ENCODE measurements at regions not wholly inside any gene's neighbourhood (a gene's known extent, or its start where the extent isn't known, plus 50 kb on each side); places are given as distances from the start of the nearest gene placed in this dataset.

DNA sequence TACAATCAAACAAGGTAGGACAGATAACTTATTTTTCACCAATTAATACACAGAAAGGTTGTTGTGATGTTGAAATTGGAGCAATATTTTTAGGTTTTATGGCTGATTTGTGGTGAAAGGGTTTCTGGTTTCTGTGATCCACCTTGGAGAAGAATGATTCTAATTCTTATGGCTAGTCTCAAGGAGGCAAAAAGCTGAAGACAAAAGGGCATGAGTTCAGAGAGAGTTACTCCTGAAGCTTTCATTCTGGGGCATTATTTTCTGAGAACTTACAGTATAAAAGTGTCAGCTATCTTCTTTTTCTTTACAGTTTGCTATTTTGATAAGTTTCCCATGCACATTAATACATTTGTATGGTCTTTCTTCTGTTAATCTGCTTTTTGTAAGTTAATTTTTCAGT, 372.4 kb upstream of the CCDC179 start:
- DNase-seq (ENCODE audit: low read depth) (no peak), FAIRE-seq (no peak)
- TF ChIP-seq, protein P1, sequence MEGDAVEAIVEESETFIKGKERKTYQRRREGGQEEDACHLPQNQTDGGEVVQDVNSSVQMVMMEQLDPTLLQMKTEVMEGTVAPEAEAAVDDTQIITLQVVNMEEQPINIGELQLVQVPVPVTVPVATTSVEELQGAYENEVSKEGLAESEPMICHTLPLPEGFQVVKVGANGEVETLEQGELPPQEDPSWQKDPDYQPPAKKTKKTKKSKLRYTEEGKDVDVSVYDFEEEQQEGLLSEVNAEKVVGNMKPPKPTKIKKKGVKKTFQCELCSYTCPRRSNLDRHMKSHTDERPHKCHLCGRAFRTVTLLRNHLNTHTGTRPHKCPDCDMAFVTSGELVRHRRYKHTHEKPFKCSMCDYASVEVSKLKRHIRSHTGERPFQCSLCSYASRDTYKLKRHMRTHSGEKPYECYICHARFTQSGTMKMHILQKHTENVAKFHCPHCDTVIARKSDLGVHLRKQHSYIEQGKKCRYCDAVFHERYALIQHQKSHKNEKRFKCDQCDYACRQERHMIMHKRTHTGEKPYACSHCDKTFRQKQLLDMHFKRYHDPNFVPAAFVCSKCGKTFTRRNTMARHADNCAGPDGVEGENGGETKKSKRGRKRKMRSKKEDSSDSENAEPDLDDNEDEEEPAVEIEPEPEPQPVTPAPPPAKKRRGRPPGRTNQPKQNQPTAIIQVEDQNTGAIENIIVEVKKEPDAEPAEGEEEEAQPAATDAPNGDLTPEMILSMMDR (IDR thresholded peaks at IDR 0.05; ENCODE audit: insufficient read depth, low read depth, low read length) = no peak
- TF ChIP-seq EZH2 (IDR thresholded peaks at IDR 0.05; ENCODE audit: insufficient read depth, low read length) = no peak
- H3K4me3 Mint-ChIP-seq (ENCODE audit: unreplicated experiment) = no peak overlapping the region
- H3K4me3 ChIP-seq (ENCODE audit: insufficient read depth, low read depth, low read length) = no peak overlapping the region
- no peak overlapping the region for H3K27ac ChIP-seq (ENCODE audit: low read depth, low read length)
- peaks cover 1% of the 10 kb centered on the region for H3K9me3 Mint-ChIP-seq (ENCODE audit: unreplicated experiment)
- peaks cover 2% of the 10 kb centered on the region for H3K27me3 Mint-ChIP-seq (ENCODE audit: low read depth, unreplicated experiment)
- H3K4me1 Mint-ChIP-seq (ENCODE audit: low read depth, unreplicated experiment) = no peaks in the 10 kb centered on the region
- H2AFZ ChIP-seq (ENCODE audit: low read depth, low read length) = no peak overlapping the region
- no peaks in the 10 kb centered on the region for H3K9me3 ChIP-seq (ENCODE audit: insufficient read depth, low read depth, low read length)
- no peaks in the 10 kb centered on the region for H3K36me3 ChIP-seq (ENCODE audit: insufficient read depth, low read length)
- no peak overlapping the region for H3K27ac Mint-ChIP-seq (ENCODE audit: unreplicated experiment)
- no peaks in the 10 kb centered on the region for H3K27me3 ChIP-seq (ENCODE audit: insufficient read depth, low read length)
- H3K36me3 Mint-ChIP-seq (ENCODE audit: low read depth, unreplicated experiment) = no peaks in the 10 kb centered on the region
- no peaks in the 10 kb centered on the region for H3K79me2 ChIP-seq (ENCODE audit: insufficient read depth, low read length)
- H3K4me2 ChIP-seq (ENCODE audit: low read length) = peak overlapping the region; percentile 2
- no peak overlapping the region for H3K9ac ChIP-seq (ENCODE audit: low read length)
- H4K20me1 ChIP-seq (ENCODE audit: insufficient read depth, low read length) = no peaks in the 10 kb centered on the region
- no peaks in the 10 kb centered on the region for H3K4me1 ChIP-seq (ENCODE audit: insufficient read depth, low read length)

GRCh38 chr11:23233075-23233474, 372.8 kb upstream of the CCDC179 start:
- Mint-ChIP-seq H3K36me3 (ENCODE audit: low read depth, unreplicated experiment) (no peaks in the 10 kb centered on the region), H3K27ac (ENCODE audit: unreplicated experiment) (no peak overlapping the region), H3K9me3 (ENCODE audit: unreplicated experiment) (peaks cover 1% of the 10 kb centered on the region), H3K4me3 (ENCODE audit: unreplicated experiment) (no peak overlapping the region), H3K4me1 (ENCODE audit: low read depth, unreplicated experiment) (no peaks in the 10 kb centered on the region), H3K27me3 (ENCODE audit: low read depth, unreplicated experiment) (peaks cover 2% of the 10 kb centered on the region)
- Histone ChIP-seq H3K36me3 (ENCODE audit: insufficient read depth, low read length) (no peaks in the 10 kb centered on the region), H4K20me1 (ENCODE audit: insufficient read depth, low read length) (no peaks in the 10 kb centered on the region), H3K9me3 (ENCODE audit: insufficient read depth, low read depth, low read length) (no peaks in the 10 kb centered on the region), H3K4me3 (ENCODE audit: insufficient read depth, low read depth, low read length) (no peak overlapping the region), H3K79me2 (ENCODE audit: insufficient read depth, low read length) (no peaks in the 10 kb centered on the region), H3K9ac (ENCODE audit: low read length) (no peak overlapping the region), H3K27ac (ENCODE audit: low read depth, low read length) (no peak overlapping the region), H3K27me3 (ENCODE audit: insufficient read depth, low read length) (no peaks in the 10 kb centered on the region), H3K4me2 (ENCODE audit: low read length) (peak overlapping the region; percentile 2), H2AFZ (ENCODE audit: low read depth, low read length) (no peak overlapping the region), H3K4me1 (ENCODE audit: insufficient read depth, low read length) (no peaks in the 10 kb centered on the region)
- FAIRE-seq (peak; percentile 73), DNase-seq (ENCODE audit: low read depth) (peak; percentile 78)
- TF ChIP-seq, protein P1 (IDR thresholded peaks at IDR 0.05; ENCODE audit: insufficient read depth, low read depth, low read length) = no peak
- TF ChIP-seq EZH2 (IDR thresholded peaks at IDR 0.05; ENCODE audit: insufficient read depth, low read length) = no peak

- no peaks in the 10 kb centered on the region for H3K9me3 ChIP-seq (ENCODE audit: insufficient read depth, low read depth, low read length)
- Mint-ChIP-seq H3K4me3 (ENCODE audit: unreplicated experiment) (no peak overlapping the region), H3K36me3 (ENCODE audit: low read depth, unreplicated experiment) (no peaks in the 10 kb centered on the region), H3K27me3 (ENCODE audit: low read depth, unreplicated experiment) (no peaks in the 10 kb centered on the region), H3K4me1 (ENCODE audit: low read depth, unreplicated experiment) (no peaks in the 10 kb centered on the region), H3K27ac (ENCODE audit: unreplicated experiment) (no peak overlapping the region), H3K9me3 (ENCODE audit: unreplicated experiment) (peaks cover 1% of the 10 kb centered on the region)
- H3K27me3 ChIP-seq (ENCODE audit: insufficient read depth, low read length) = no peaks in the 10 kb centered on the region
- H3K79me2 ChIP-seq (ENCODE audit: insufficient read depth, low read length) = no peaks in the 10 kb centered on the region
- H3K27ac ChIP-seq (ENCODE audit: low read depth, low read length) = no peak overlapping the region
- DNase-seq (ENCODE audit: low read depth) (peak; percentile 8), FAIRE-seq (no peak)
- no peak for TF ChIP-seq EZH2 (IDR thresholded peaks at IDR 0.05; ENCODE audit: insufficient read depth, low read length)
- TF ChIP-seq, protein P1 (IDR thresholded peaks at IDR 0.05; ENCODE audit: insufficient read depth, low read depth, low read length) = no peak
- H3K4me2 ChIP-seq (ENCODE audit: low read length) = no peak overlapping the region
- no peak overlapping the region for H3K4me3 ChIP-seq (ENCODE audit: insufficient read depth, low read depth, low read length)
- no peaks in the 10 kb centered on the region for H3K4me1 ChIP-seq (ENCODE audit: insufficient read depth, low read length)
- H3K9ac ChIP-seq (ENCODE audit: low read length) = no peak overlapping the region
- no peaks in the 10 kb centered on the region for H4K20me1 ChIP-seq (ENCODE audit: insufficient read depth, low read length)
- no peak overlapping the region for H2AFZ ChIP-seq (ENCODE audit: low read depth, low read length)
- no peaks in the 10 kb centered on the region for H3K36me3 ChIP-seq (ENCODE audit: insufficient read depth, low read length)
Measured at GRCh38 chr11:23236826-23237555, 376.7 kb upstream of the CCDC179 start.
